ENCODE measurements at regions not wholly inside any gene's neighbourhood (a gene's known extent, or its start where the extent isn't known, plus 50 kb on each side); places are given as distances from the start of the nearest gene placed in this dataset.
"Not testable (repeated sequence)": the region's sequence is repeated elsewhere in the genome, so short reads cannot be mapped to it uniquely, and the experiment has no call there.

DNA sequence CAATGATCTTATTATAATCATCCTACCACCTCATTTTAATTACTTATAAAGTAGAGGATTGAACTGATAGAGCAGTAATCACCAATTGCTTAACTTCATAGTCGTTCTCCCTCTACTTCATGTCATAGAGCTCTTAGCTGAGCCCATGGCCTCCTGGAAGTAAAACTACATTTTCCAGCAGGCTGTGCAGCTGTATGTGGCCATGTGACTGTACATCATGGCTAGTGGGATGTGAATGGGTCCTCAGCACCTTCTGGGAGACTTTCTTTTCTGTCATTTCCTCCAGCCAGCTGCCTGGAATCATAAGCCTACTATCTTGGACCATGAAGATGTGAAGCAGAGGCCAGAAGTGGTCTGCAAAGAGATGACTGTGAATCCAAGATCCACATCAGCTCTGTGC lies 128.7 kb upstream of the SKOR2 start:
- H3K4me3 ChIP-seq = no peak overlapping the region
- H3K4me2 ChIP-seq = no peak overlapping the region
- no peaks in the 10 kb centered on the region for H3K79me2 ChIP-seq
- 56% methylated on average over 1 of the region's 1 CpG for WGBS (ENCODE audit: low lambda C conversion rate, missing lambda C conversion rate)
- DNase-seq (ENCODE audit: low spot score) = no peak
- H3K27me3 ChIP-seq = peaks cover 3% of the 10 kb centered on the region
- no peaks in the 10 kb centered on the region for H3K9me3 ChIP-seq (ENCODE audit: low read depth)
- no peak overlapping the region for H2AFZ ChIP-seq
- H3K4me1 ChIP-seq (ENCODE audit: insufficient read depth) = no peaks in the 10 kb centered on the region
- H4K20me1 ChIP-seq (ENCODE audit: insufficient read depth, poor library complexity, severe bottlenecking) = no peaks in the 10 kb centered on the region
- H3K36me3 ChIP-seq (replicated peaks; ENCODE audit: insufficient read depth, low read depth) = no peaks in the 10 kb centered on the region
- no peak overlapping the region for H3K27ac ChIP-seq
- H3K9me2 ChIP-seq (replicated peaks; ENCODE audit: insufficient read depth) = no peaks in the 10 kb centered on the region
- TF ChIP-seq, protein P1, sequence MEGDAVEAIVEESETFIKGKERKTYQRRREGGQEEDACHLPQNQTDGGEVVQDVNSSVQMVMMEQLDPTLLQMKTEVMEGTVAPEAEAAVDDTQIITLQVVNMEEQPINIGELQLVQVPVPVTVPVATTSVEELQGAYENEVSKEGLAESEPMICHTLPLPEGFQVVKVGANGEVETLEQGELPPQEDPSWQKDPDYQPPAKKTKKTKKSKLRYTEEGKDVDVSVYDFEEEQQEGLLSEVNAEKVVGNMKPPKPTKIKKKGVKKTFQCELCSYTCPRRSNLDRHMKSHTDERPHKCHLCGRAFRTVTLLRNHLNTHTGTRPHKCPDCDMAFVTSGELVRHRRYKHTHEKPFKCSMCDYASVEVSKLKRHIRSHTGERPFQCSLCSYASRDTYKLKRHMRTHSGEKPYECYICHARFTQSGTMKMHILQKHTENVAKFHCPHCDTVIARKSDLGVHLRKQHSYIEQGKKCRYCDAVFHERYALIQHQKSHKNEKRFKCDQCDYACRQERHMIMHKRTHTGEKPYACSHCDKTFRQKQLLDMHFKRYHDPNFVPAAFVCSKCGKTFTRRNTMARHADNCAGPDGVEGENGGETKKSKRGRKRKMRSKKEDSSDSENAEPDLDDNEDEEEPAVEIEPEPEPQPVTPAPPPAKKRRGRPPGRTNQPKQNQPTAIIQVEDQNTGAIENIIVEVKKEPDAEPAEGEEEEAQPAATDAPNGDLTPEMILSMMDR (IDR thresholded peaks at IDR 0.05; ENCODE audit: poor library complexity) = no peak
- TF ChIP-seq EZH2phosphoT487 (IDR thresholded peaks at IDR 0.05; ENCODE audit: low read depth, severe bottlenecking, unreplicated experiment) = no peak
- TF ChIP-seq EZH2 (IDR thresholded peaks at IDR 0.05; ENCODE audit: borderline replicate concordance) = no peak

DNA sequence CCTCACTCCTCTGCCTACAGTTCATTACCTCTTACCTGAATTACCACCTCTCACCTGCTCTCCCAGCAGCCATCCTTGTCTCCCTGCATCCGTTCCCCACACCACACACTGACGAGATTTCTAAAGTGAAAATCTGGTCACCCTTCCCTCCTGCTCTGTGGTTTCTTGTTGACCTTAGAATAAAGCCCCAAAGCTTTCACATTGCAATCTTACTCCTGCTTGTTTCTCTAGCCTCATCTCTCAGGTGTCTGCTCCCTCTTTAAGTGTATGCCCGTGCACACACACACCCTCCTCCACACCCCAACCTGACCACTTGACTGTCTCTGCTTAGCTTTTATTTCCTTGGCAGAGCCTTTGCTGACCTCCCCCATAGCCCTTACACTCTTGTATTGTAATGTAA lies 122.0 kb upstream of the SKOR2 start:
- H2AFZ ChIP-seq = no peak overlapping the region
- H4K20me1 ChIP-seq (ENCODE audit: insufficient read depth, poor library complexity, severe bottlenecking) = no peaks in the 10 kb centered on the region
- no peak overlapping the region for H3K4me2 ChIP-seq
- H3K79me2 ChIP-seq = no peaks in the 10 kb centered on the region
- WGBS (ENCODE audit: low lambda C conversion rate, missing lambda C conversion rate) = 86% methylated on average over 3 of the region's 3 CpGs
- H3K4me3 ChIP-seq = no peak overlapping the region
- H3K27me3 ChIP-seq = peaks cover 3% of the 10 kb centered on the region
- H3K36me3 ChIP-seq (replicated peaks; ENCODE audit: insufficient read depth, low read depth) = no peaks in the 10 kb centered on the region
- H3K9me3 ChIP-seq (ENCODE audit: low read depth) = no peaks in the 10 kb centered on the region
- no peaks in the 10 kb centered on the region for H3K4me1 ChIP-seq (ENCODE audit: insufficient read depth)
- TF ChIP-seq EZH2phosphoT487 (IDR thresholded peaks at IDR 0.05; ENCODE audit: low read depth, severe bottlenecking, unreplicated experiment) = no peak
- no peak for TF ChIP-seq EZH2 (IDR thresholded peaks at IDR 0.05; ENCODE audit: borderline replicate concordance)
- TF ChIP-seq, protein P1 (IDR thresholded peaks at IDR 0.05; ENCODE audit: poor library complexity) = no peak
- no peaks in the 10 kb centered on the region for H3K9me2 ChIP-seq (replicated peaks; ENCODE audit: insufficient read depth)
- no peak overlapping the region for H3K27ac ChIP-seq
- DNase-seq (ENCODE audit: low spot score) = no peak

DNA sequence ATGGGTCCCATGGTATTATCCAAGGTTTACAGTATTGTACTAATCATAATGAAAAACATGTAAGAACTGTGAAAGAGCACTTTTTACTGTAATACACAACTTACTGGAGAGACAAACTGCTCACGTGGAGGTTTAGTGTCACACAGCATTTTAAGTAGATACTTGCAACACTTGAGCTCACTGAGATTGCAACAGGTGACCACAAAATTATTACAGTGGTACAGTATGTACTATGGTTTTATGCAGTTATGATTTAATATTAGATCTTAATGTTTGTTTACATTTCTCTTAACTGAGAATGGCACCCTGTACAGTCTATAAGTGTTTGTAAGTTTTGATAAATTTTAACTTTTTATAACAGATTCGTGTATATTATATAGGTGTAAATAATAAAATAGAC lies 118.6 kb upstream of the SKOR2 start:
- Histone ChIP-seq H3K9me2 (replicated peaks; ENCODE audit: insufficient read depth) (no peaks in the 10 kb centered on the region), H3K4me1 (ENCODE audit: insufficient read depth) (no peaks in the 10 kb centered on the region), H4K20me1 (ENCODE audit: insufficient read depth, poor library complexity, severe bottlenecking) (no peaks in the 10 kb centered on the region), H3K36me3 (replicated peaks; ENCODE audit: insufficient read depth, low read depth) (no peaks in the 10 kb centered on the region), H3K27ac (no peak overlapping the region), H3K4me2 (no peak overlapping the region), H2AFZ (no peak overlapping the region), H3K27me3 (no peaks in the 10 kb centered on the region), H3K4me3 (no peak overlapping the region), H3K79me2 (no peaks in the 10 kb centered on the region), H3K9me3 (ENCODE audit: low read depth) (peaks cover 7% of the 10 kb centered on the region)
- TF ChIP-seq EZH2 (IDR thresholded peaks at IDR 0.05; ENCODE audit: borderline replicate concordance) (no peak), EZH2phosphoT487 (IDR thresholded peaks at IDR 0.05; ENCODE audit: low read depth, severe bottlenecking, unreplicated experiment) (no peak)
- TF ChIP-seq, protein P1 (IDR thresholded peaks at IDR 0.05; ENCODE audit: poor library complexity) = no peak
- 84% methylated on average over 2 of the region's 2 CpGs for WGBS (ENCODE audit: low lambda C conversion rate, missing lambda C conversion rate)
- DNase-seq (ENCODE audit: low spot score) = no peak

DNA sequence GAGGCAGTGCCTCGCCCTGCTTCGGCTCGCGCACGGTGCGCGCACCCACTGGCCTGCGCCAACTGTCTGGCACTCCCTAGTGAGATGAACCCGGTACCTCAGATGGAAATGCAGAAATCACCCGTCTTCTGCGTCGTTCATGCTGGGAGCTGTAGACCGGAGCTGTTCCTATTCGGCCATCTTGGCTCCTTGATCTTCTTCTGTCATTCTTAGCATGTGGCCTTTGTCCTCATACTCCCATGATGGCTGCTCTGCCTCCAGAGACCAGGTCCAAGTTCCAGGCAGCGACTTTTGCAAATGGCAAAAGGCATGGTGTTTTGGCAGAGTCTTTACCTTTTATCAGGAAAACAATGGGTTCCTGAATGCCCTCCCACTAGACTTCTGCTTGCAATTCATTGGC lies 102.6 kb upstream of the SKOR2 start:
- 92% methylated on average over 15 of the region's 15 CpGs for WGBS (ENCODE audit: low lambda C conversion rate, missing lambda C conversion rate)
- not testable (repeated sequence) for H2AFZ ChIP-seq; H3K36me3 ChIP-seq (replicated peaks; ENCODE audit: insufficient read depth, low read depth)

More for the DNA sequence above, 102.6 kb upstream of the SKOR2 start:
- H3K4me3 ChIP-seq; H3K4me2 ChIP-seq; H4K20me1 ChIP-seq (ENCODE audit: insufficient read depth, poor library complexity, severe bottlenecking); DNase-seq (ENCODE audit: low spot score); H3K4me1 ChIP-seq (ENCODE audit: insufficient read depth); H3K9me3 ChIP-seq (ENCODE audit: low read depth); H3K9me2 ChIP-seq (replicated peaks; ENCODE audit: insufficient read depth); H3K27ac ChIP-seq; H3K79me2 ChIP-seq; H3K27me3 ChIP-seq: not testable (repeated sequence)

All from hepatocyte (in vitro differentiated cells).